Prostate gland (tissue), 2 donors: ENCODE measurements at regions not wholly inside any gene's neighbourhood (a gene's known extent, or its start where the extent isn't known, plus 50 kb on each side); places are given as distances from the start of the nearest gene placed in this dataset.

Source experiments
- DNase-seq: peaks from one replicate; pipeline ENCODE4 v3.0.0-alpha.2; 2019; ENCODE audit warnings: low spot score
- H3K27ac ChIP-seq, 2 donors: fragments of 200-600 bp; sonication (generic); 2 replicates each; pipeline ENCODE4 v1.5.1; 2017 to 2019
- H3K27me3 ChIP-seq: fragments of 200-600 bp; sonication (generic); replicated peaks from 2 replicates; pipeline ENCODE4 v1.5.1; 2019; ENCODE audit not compliant: insufficient read depth
- H3K36me3 ChIP-seq, 2 donors: fragments of 200-600 bp; sonication (generic); 1 replicate in 1 of 2; 2 replicates in 1 of 2; pipeline versions ENCODE4 v1.5.1 to v1.8.1; 2017 to 2019
- H3K4me1 ChIP-seq: fragments of 200-600 bp; sonication (generic); replicated peaks from 2 replicates; pipeline ENCODE4 v1.5.1; 2019
- H3K4me3 ChIP-seq, 2 donors: fragments of 200-600 bp; sonication (generic); 2 replicates each; pipeline ENCODE4 v1.5.1; 2017 to 2019
- H3K9me3 ChIP-seq: fragments of 200-600 bp; sonication (generic); 2 replicates; pipeline ENCODE4 v1.5.1; 2017
- CTCF ChIP-seq, 4 experiments: fragments of 200-600 bp in 2 of 4; fragments of 450-650 bp in 2 of 4; sonication (generic) in 2 of 4; IDR thresholded peaks; 1 replicate in 3 of 4; 2 replicates in 1 of 4; pipeline ENCODE4 v1.5.1; 2016 to 2019; ENCODE audit warnings: antibody characterized with exemption in 4 of 4, mild to moderate bottlenecking in 2 of 4, moderate library complexity in 2 of 4
- POLR2A ChIP-seq: fragments of 450-650 bp; IDR thresholded peaks from one replicate; pipeline ENCODE4 v1.6.1; 2016; ENCODE audit warnings: antibody characterized with exemption, mild to moderate bottlenecking
- POLR2AphosphoS5 ChIP-seq: sonication (generic); formaldehyde crosslinking; IDR thresholded peaks from one replicate; pipeline ENCODE4 v1.6.1; 2017; ENCODE audit warnings: antibody characterized with exemption
- WGBS: methylation state at CpG from one replicate; pipeline ENCODE4 v1.1.5; 2018; 5-methylcytosine and 5-hydroxymethylcytosine counted together
- intact Hi-C: fragments of 100-400 bp; cut with DNase I; formaldehyde crosslinking; loops from one replicate; pipeline ENCODE4 v1.14.2; 2022

DNA sequence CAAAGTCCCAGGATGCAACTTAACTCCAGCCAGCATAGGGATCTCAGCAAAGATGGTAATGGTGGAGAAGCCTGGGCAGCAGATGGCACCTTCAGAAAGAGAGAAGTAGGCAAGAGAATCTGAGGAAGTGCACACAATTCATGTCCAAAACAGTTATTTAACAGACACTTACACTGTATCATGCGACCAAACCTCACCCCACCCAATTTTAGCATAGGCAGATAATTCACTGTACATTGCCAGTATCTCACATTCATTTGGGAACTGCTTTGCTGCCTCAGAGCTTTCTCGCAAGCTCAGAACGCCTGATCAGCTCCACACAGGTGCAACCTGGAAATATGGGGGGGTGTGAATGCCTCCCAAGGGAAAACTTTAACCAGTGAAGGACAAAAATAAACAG is 143.0 kb upstream of the MAOA start:
- H3K36me3 ChIP-seq, result no peaks in the 10 kb centered on the region
- TF ChIP-seq POLR2AphosphoS5 (no peak), POLR2A (no peak), CTCF (IDR thresholded peaks at IDR 0.05) (no peak)
- no peaks in the 10 kb centered on the region for H3K27me3 ChIP-seq
- H3K27ac ChIP-seq, result no peak overlapping the region
- WGBS, result 100% methylated on average over 3 of the region's 3 CpGs
- no peak overlapping the region for H3K4me3 ChIP-seq
- intact Hi-C loops, result no loop called here
- DNase-seq, result no peak
- no peaks in the 10 kb centered on the region for H3K4me1 ChIP-seq
- H3K9me3 ChIP-seq, result no peaks in the 10 kb centered on the region

DNA sequence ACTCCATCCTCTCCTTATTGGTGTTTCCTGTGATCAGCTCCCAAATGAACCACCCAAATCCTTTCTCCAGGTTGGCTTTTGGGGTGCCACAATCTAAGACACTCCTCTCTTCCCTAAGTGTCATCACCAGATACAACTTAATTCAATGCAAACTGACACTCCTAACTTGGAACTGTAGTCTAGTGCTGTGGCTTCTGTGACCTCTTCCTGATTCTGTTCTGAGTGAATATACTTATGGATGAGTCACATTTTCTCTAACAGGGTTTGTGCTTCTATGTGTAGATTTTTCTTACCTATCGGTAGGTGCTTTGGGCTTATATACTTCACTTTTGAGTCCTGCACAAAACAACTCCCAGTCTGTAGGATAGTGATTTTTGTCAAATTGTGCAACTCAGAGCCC is 141.3 kb upstream of the MAOA start:
- Histone ChIP-seq H3K4me3 (no peak overlapping the region), H3K4me1 (no peaks in the 10 kb centered on the region), H3K36me3 (no peaks in the 10 kb centered on the region), H3K9me3 (no peaks in the 10 kb centered on the region), H3K27ac (no peak overlapping the region), H3K27me3 (no peaks in the 10 kb centered on the region)
- intact Hi-C loops, result no loop called here
- WGBS, result 100% methylated on average over 1 of the region's 1 CpG
- no peak for DNase-seq
- TF ChIP-seq POLR2AphosphoS5, result no peak
- no peak for TF ChIP-seq CTCF (IDR thresholded peaks at IDR 0.05)
- no peak for TF ChIP-seq POLR2A

DNA sequence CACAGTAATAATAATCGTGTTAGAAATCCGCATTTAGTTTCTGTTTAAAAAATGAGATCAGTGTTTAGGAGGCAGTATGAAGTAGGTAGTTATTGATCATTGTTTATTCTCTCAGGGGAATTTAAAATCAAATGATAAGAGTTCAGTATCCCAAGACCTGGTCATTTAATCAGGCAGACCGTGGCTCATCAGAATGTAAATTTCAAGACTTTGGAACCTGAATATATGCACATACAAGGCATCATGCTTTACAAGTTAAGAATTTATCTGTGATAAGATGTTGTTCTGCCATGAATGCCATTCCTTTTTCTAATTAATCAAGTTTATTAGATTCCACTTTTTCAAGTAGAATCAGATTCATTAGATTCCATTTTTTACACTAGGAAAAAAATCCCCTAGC is 133.5 kb upstream of the MAOA start:
- intact Hi-C loops, result no loop called here
- WGBS, result 79% methylated on average over 3 of the region's 3 CpGs

DNA sequence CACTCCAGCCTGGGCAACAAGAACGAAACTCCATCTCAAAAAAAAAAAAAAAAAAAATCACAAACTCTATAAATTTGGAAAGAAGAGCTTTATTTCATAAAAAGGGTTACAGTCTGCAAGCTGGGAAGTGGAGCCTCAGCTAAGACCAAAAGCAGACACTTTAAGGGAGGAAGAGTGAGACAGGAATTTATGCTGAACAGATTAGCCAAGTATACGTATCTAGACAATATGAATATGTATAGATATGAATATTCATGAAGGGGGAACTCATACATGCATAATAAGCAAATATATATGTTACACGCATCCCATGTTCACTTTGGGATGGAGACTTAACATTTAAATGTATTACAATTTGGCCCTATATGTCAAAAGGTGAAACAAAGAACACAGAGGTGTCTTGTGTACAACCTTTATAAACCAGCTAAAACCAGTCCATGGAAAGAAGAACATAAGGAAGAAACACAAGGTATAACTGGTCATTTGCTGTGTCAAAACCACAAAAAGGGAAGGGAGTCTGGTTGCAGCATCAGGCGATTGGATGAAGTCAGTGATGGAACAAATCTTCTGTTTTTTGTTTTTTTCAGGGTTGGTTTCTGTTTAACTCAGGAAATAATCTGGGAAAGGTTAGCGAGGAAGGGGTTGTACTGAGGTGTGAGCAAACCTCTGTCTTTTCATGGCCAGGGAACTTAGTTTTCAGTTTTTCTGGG is 130.0 kb upstream of the MAOA start:
- H3K9me3 ChIP-seq, result no peaks in the 10 kb centered on the region
- intact Hi-C loops, result no loop called here
- no peak overlapping the region for H3K4me3 ChIP-seq
- no peak for DNase-seq
- 96% methylated on average over 5 of the region's 5 CpGs for WGBS
- H3K4me1 ChIP-seq, result no peaks in the 10 kb centered on the region
- H3K27me3 ChIP-seq, result no peaks in the 10 kb centered on the region
- no peak overlapping the region for H3K27ac ChIP-seq
- TF ChIP-seq POLR2AphosphoS5 (no peak), CTCF (IDR thresholded peaks at IDR 0.05) (no peak), POLR2A (no peak)
- H3K36me3 ChIP-seq, result no peaks in the 10 kb centered on the region

More for the DNA sequence above, 133.5 kb upstream of the MAOA start:
- TF ChIP-seq CTCF (IDR thresholded peaks at IDR 0.05) (no peak), POLR2A (no peak), POLR2AphosphoS5 (no peak)
- no peak for DNase-seq
- Histone ChIP-seq H3K36me3 (no peaks in the 10 kb centered on the region), H3K4me1 (no peaks in the 10 kb centered on the region), H3K27ac (no peak overlapping the region), H3K4me3 (no peak overlapping the region), H3K9me3 (no peaks in the 10 kb centered on the region), H3K27me3 (no peaks in the 10 kb centered on the region)

GRCh38 chrX:43526878-43527277 is 129.2 kb upstream of the MAOA start:
- no peaks in the 10 kb centered on the region for H3K9me3 ChIP-seq
- H3K27me3 ChIP-seq, result no peaks in the 10 kb centered on the region
- no peak for TF ChIP-seq CTCF (IDR thresholded peaks at IDR 0.05)
- TF ChIP-seq POLR2A, result no peak
- TF ChIP-seq POLR2AphosphoS5, result no peak
- 92% methylated on average over 2 of the region's 2 CpGs for WGBS
- no peaks in the 10 kb centered on the region for H3K4me1 ChIP-seq
- H3K4me3 ChIP-seq, result no peak overlapping the region
- no peak for DNase-seq
- no peaks in the 10 kb centered on the region for H3K36me3 ChIP-seq
- H3K27ac ChIP-seq, result no peak overlapping the region
- intact Hi-C loops, result no loop called here
